ENCODE measurements at regions not wholly inside any gene's neighbourhood (a gene's known extent, or its start where the extent isn't known, plus 50 kb on each side); places are given as distances from the start of the nearest gene placed in this dataset.
A peak's percentile ranks its signal among the peaks of the same experiment; 100 is the strongest.

DNA sequence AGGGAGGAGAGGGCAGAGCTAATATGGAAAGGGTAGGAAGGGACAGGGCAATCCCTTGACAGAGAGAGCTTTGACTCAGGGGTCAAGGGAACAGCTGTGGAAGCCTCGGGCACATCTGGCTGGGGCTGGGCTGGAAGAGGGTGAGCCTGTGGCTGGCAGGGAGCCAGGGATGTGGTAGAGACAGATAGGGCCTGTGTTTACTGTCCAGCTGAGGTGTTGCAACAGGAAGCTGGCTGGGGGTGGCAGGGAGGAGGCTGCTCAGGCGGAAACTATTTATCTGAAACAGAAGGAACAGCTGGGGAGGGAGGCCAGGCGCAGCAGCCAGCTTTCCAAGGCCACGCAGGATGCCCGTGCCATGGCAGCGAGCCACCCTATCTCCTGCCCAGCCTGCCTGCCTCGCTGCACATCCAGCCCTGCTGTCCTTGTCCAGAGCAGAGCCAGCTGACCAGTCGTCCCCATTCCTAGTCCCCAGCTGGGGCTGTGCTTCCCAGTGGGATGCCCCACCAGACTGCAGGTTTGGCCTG, 264.7 kb downstream of the CYP26B1 start:
- Histone ChIP-seq H3K18ac (ENCODE audit: extremely low read depth, low read length) (no peak overlapping the region), H3K23ac (ENCODE audit: insufficient read length) (no peak overlapping the region), H2BK5ac (ENCODE audit: low read depth, low read length) (no peak overlapping the region), H2BK20ac (ENCODE audit: low read length) (no peak overlapping the region), H3K27me3 (replicated peaks in 1 of 4; ENCODE audit: control insufficient read depth in 3 of 4, extremely low read depth in 1 of 4, insufficient read depth in 3 of 4, low read length in 3 of 4) (no peaks in the 10 kb centered on the region), H3K27ac (ENCODE audit: low read depth, low read length) (no peak overlapping the region), H3K14ac (ENCODE audit: insufficient read length) (no peak overlapping the region), H3K9me3 (ENCODE audit: insufficient read depth in 2 of 2, low read depth in 1 of 2, low read length in 1 of 2) (no peaks in the 10 kb centered on the region), H2BK15ac (ENCODE audit: low read length) (no peak overlapping the region), H3K9ac (replicated peaks in 1 of 4; ENCODE audit: extremely low read depth in 1 of 4, low read depth in 3 of 4, low read length in 3 of 4) (no peak overlapping the region), H3K4ac (replicated peaks; ENCODE audit: insufficient read length, low read depth, low read length) (no peak overlapping the region), H4K91ac (replicated peaks; ENCODE audit: insufficient read length, low read length) (no peak overlapping the region), H2BK120ac (replicated peaks; ENCODE audit: low read depth, low read length) (no peak overlapping the region), H4K8ac (ENCODE audit: extremely low read depth, insufficient read depth, low read length) (no peak overlapping the region; the same call in 1 of the 2 replicates), H3K79me1 (ENCODE audit: low read depth, low read length) (no peaks in the 10 kb centered on the region), H3K36me3 (ENCODE audit: control insufficient read depth in 2 of 4, insufficient read depth in 4 of 4, low read length in 3 of 4) (no peaks in the 10 kb centered on the region), H3K23me2 (ENCODE audit: low read depth, low read length) (no peaks in the 10 kb centered on the region), H3K56ac (replicated peaks; ENCODE audit: insufficient read length, low read depth, low read length) (no peak overlapping the region), H2AK5ac (ENCODE audit: low read depth, low read length) (no peak overlapping the region), H3K4me1 (replicated peaks in 1 of 4; ENCODE audit: control insufficient read depth in 3 of 4, insufficient read depth in 4 of 4, low read length in 3 of 4) (no peaks in the 10 kb centered on the region; a peak in 1 of 7 replicates), H2BK12ac (ENCODE audit: low read depth, low read length) (peak overlapping the region; percentile 60; the same call in 1 of the 2 replicates), H3K4me3 (ENCODE audit: extremely low read depth in 1 of 4, insufficient read depth in 2 of 4, low read depth in 3 of 4, low read length in 4 of 4) (no peak overlapping the region), H4K5ac (ENCODE audit: insufficient read length, low read depth, low read length) (no peak overlapping the region), H2AFZ (ENCODE audit: low read length) (no peak overlapping the region), H3K79me2 (ENCODE audit: control insufficient read depth in 1 of 2, insufficient read depth in 2 of 2, low read length in 2 of 2) (no peaks in the 10 kb centered on the region), H3K4me2 (ENCODE audit: insufficient read depth in 1 of 2, low read depth in 2 of 2, low read length in 2 of 2) (no peak overlapping the region), H4K20me1 (replicated peaks in 1 of 2; ENCODE audit: control insufficient read depth in 1 of 2, insufficient read depth in 2 of 2, low read length in 2 of 2) (no peaks in the 10 kb centered on the region)
- no peak for TF ChIP-seq KDM5A (IDR thresholded peaks at IDR 0.05; ENCODE audit: low read length)
- TF ChIP-seq JUN (IDR thresholded peaks at IDR 0.05; ENCODE audit: low read depth, low read length) = no peak
- TF ChIP-seq ZNF274 (IDR thresholded peaks at IDR 0.05; ENCODE audit: borderline replicate concordance, extremely low read depth, low read length) = no peak
- no peak for TF ChIP-seq RAD21 (IDR thresholded peaks at IDR 0.05 in 1 of 2, conservative IDR thresholded peaks at IDR 0.05 in 1 of 2; ENCODE audit: low read depth in 2 of 2, low read length in 2 of 2)
- no peak for TF ChIP-seq SIRT6 (IDR thresholded peaks at IDR 0.05; ENCODE audit: low read length)
- TF ChIP-seq SUZ12 (IDR thresholded peaks at IDR 0.05; ENCODE audit: low read length) = no peak
- TF ChIP-seq SIX5 (IDR thresholded peaks at IDR 0.05; ENCODE audit: low read depth, low read length) = no peak
- TF ChIP-seq FOSL1 (IDR thresholded peaks at IDR 0.05; ENCODE audit: insufficient read depth, low read depth, low read length) = no peak
- TF ChIP-seq HDAC2 (IDR thresholded peaks at IDR 0.05; ENCODE audit: borderline replicate concordance in 1 of 2, low read depth in 2 of 2, low read length in 2 of 2) = no peak
- no peak for TF ChIP-seq TAF7 (optimal IDR thresholded peaks at IDR 0.05; ENCODE audit: borderline replicate concordance, low read depth, low read length)
- WGBS, 2 experiments (ENCODE audit: extremely low coverage in 1 of 2, insufficient coverage in 1 of 2, insufficient read length in 1 of 2, insufficient replicate concordance in 2 of 2, low coverage in 1 of 2, low lambda C conversion rate in 2 of 2, missing lambda C conversion rate in 1 of 2) = 81% methylated on average over 8 of the region's 8 CpGs; no CpG with 5 or more reads in 1 of the 2 experiments
- ChIA-PET CTCF (ENCODE audit: partially characterized antibody) (interaction anchor here (0.6 to 4.7 kb wide), 6 partner anchors 12 to 334 kb away, joined by 3 to 22 read pairs (median 4); no protein-coding TSS in a partner anchor), POLR2A (ENCODE audit: partially characterized antibody) (interaction anchor here (1.3 kb wide), 1 partner anchor 8 kb away, joined by 3 read pairs; no protein-coding TSS in a partner anchor)
- FAIRE-seq (no peak), DNase-seq (ENCODE audit: low read depth in 1 of 2, low spot score in 2 of 2) (no peak)
